ENCODE measurements at regions not wholly inside any gene's neighbourhood (a gene's known extent, or its start where the extent isn't known, plus 50 kb on each side); places are given as distances from the start of the nearest gene placed in this dataset.
"Not testable (repeated sequence)": the region's sequence is repeated elsewhere in the genome, so short reads cannot be mapped to it uniquely, and the experiment has no call there.

DNA sequence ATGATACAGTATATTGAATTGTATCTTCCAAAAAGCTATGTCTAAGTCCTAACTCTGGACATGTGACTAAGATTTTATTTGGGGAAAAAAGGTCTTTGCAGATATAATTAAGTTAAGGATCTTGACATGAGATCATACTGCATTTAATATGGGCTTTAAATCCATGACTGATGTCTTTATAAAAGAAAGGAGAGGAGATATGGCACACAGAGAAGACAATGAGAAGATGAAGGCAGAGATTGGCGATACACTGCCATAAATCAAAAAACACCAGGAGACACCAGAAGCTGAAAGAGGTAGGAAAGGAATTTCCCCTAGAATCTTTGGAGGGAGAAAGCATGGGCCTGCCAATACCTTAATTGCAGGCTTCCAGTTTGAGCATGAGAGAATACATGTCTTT, 1450.2 kb downstream of the HACE1 start:
- no peak for DNase-seq (ENCODE audit: low read depth in 2 of 3, low spot score in 1 of 3)

DNA sequence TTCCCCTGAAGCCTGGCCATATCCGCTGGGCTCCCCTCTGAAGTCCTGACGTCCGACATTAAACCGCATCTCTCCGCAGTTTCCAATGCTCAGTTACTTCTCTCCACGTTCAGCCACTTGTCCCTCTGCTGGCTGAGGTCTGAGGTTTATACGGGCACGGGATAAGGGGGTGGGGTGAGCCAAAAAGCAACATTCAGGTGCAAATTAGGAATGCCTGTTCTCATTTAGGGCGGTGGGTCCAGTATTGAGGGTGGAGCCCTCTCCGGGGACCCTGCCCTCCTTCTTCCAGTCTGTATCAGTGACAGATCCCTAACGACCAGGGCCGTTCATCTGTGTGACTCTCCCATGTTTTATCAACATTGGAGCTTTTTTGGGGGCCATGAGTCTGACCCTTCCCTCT, 1454.4 kb downstream of the HACE1 start:
- DNase-seq (ENCODE audit: low read depth in 2 of 3, low spot score in 1 of 3): no peak

DNA sequence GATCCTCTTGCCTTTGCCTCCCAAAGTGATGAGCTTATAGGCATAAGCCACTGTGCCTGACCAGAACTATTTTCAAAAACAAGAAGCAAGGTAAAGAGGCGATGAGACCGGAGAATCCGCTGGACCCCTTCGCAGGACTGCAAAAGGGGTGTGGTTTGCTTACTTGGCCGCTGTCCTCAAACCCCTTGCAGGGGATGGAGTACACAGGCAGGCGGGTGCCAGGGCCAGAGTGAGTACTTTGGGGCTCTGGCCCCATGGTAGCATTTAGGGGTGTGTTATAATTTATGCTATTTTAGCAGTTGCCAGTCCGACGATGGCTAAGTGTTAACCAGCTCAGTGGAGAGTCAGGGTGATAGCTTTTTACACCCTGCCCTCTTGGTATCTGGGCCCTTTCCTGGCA, 1454.9 kb downstream of the HACE1 start:
- no peak for DNase-seq (ENCODE audit: low read depth in 2 of 3, low spot score in 1 of 3)

DNA sequence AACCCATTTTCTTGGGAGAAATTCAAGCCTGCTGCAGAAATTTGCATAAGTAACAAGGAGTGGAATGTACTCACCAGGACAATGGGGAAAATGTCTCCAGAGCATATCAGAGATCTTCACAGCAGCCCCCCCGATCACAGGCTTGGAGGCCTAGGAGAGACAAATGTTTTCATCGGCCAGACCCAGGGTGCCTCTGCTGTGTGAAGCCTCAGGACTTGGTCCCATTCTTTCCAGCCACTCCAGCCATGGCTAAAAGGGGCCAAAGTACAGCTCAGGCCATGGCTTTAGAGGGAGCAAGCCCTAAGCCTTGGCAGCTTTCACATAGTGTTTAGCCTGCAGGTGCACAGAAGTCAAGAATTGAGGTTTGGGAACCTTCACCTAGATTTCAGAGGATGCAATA, 1463.0 kb downstream of the HACE1 start:
- no peak for DNase-seq (ENCODE audit: low read depth in 2 of 3, low spot score in 1 of 3)

DNA sequence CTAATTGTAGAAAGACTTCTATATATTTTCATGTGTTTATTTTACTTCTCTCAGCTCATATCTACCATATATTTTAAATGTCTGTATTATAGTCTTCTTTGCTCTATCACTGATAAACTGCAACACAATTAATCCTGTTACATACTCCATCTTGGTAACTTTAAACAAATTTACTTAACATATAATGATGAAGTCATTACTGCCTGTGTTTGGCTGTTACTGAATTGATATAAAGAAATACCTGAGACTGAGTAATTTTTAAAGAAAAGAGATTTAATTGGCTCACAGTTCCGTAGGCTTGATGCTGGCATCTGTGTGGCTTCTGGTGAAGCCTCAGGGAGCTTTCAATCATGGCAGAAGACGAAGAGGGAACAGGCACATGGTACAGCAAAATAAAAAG, 1480.4 kb downstream of the HACE1 start:
- no peak for DNase-seq (ENCODE audit: low read depth in 2 of 3, low spot score in 1 of 3)

DNA sequence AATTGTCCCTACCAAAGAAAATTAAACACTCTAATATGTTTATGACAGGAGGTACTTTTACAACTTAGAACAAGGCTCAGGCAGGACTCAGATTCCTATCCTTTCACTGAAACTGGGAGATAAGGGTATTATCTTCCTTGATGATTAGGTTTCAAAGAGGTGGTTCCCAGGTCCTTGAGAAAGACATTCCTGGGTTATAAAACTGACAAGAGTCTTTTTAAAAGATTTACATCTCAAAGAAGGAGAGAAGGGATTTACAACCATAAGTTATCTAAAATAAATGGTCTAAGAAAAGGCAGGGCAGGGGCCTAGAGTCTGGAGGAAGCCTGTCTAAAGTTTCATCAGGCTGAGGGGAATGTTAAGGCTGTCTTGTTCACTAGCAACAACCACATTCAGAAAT, 1492.5 kb downstream of the HACE1 start:
- no peak for DNase-seq (ENCODE audit: low read depth in 2 of 3, low spot score in 1 of 3)

DNA sequence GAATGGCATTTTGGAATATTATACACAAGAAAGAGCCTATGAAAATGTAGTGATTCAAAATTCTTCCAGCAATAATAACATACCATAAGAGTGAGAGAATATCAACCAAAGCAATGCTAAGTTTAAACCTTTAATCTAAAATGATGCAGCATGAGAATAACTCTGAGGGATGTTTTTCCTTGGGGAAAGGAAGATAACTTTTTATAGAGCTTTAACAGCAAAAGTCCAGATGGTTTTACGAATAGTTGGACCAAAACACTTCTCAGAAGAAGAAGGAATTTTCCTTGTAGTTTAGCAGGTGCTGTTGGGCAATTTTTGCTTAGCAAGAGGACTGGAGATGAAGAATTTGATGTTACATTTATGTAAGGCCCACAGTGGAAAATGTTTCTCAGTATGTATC, 1503.2 kb downstream of the HACE1 start:
- DNase-seq (ENCODE audit: low read depth in 2 of 3, low spot score in 1 of 3): no peak

DNA sequence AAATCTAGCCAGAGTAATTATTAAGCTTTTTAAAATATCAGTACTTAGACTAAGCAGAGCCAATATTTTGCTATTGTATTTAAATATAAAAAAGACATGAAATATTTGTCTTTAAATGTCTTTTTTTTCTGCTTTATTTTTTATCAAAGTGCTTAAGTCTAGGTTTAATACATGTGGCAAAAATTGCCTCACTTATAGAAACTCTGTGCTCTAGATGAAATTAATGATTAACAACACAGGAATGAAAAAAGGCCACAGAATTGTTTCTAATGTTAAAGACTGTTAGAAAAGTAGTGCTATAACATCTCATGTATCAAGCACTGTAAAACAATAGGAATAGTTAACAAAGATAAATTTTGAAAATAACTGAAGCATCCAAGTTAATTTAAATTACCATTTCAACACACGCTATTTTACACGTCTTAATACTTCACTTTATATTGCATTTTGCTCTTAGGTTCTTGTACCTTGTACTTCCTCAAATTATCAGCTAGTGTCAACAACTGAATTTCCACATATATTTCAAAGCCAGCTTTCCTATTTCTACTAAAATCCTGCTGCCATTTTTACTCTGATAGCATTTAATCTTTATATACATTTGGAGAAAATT, 1515.1 kb downstream of the HACE1 start:
- no peak for DNase-seq (ENCODE audit: low read depth in 2 of 3, low spot score in 1 of 3)

DNA sequence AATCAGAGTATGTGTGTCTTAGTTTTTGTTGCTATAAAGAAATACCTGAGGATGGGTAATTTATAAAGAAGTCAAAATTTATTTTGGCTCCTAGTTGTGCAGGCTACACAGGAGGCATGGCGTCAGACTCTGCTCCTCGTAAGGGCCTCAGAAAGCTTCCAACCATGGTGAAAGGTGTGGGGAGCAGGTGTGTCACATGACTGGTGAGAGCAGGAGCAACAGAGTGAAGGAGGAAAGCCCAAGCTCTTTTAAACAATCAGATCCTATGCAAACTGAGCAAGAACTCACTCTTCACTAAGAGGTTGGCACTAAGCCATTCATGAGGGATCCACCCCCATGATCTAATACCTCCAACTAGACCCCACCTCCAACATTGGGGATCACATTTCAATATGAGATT, 1524.3 kb downstream of the HACE1 start:
- no peak for DNase-seq (ENCODE audit: low read depth in 2 of 3, low spot score in 1 of 3)

DNA sequence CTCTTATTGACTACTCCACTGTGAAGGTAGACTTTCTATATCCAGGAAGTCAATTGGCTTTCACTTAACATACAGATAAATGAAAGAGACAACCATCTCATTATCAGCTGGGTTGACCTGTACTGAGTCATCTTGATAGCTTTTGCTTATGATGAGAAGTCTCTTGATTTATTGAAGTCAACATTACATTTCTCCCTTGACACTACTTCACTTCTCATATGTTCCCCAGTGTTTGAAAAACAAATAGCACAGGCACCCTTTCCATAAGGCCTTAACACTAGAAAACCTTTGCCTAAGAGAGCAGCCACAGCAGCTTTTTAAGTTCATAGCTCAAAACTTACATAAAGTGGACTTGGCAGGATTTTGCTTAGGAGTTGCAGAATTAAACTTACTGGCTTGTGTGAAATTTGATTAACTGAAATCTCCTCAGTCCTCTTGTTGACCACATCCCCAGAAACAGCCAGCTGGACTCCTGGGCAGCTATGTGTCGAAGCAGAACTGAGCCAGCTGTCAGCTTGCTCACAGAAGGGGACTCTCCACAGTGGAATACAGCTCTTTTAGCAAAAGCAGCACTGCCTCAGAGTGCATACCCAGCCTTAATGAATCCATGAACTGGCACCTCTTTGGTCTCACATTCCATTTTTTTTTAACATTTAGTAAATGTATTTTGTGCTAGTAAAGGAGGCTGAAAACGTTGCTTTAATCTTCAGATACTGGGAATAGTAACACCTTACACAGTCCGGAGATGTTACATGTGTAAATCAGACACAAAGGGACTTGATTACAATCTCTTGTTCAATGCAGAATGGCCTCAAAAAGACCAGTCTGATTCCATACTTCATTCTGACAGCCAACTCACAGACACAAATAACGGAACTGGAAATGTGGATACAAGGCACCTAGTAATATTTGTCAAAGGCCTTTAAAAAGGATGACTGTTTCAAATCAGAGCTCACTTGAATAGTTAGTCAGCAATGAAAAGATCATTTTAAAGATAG, 1532.7 kb downstream of the HACE1 start:
- DNase-seq (ENCODE audit: low read depth in 2 of 3, low spot score in 1 of 3): no peak

DNA sequence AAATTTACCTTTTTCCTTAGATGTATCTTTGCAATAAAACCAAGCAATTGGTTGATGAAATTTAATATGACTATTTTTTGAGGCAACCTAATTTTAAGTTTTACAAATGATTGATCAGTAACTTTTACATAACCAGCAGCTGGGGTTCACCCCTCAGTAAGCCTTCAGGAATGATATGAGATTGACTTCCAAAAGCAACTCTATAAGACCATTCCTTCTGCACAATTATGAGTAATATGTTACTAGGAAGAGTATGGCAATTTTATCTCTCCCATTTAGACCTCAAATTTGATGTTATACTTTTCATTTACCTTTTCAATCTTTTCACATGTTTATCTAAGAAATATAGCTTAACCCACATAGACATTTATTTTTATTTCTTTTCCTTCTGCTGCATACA, 1546.3 kb downstream of the HACE1 start:
- DNase-seq (ENCODE audit: low read depth in 2 of 3, low spot score in 1 of 3): no peak

DNA sequence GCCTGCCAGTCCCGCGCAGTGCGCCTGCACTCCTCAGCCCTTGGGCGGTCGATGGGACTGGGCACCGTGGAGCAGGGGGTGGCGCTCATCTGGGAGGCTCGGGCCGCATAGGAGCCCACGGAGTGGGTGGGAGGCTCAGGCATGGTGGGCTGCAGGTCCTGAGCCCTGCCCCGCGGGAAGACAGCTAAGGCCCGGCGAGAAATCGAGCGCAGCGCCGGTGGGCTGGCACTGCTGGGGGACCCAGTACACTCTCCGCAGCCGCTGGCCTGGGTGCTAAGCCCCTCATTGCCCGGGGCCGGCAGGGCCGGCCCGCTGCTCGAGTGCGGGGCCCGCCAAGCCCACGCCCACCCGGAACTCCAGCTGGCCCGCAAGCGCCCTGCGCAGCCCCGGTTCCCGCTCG, 1565.3 kb downstream of the HACE1 start:
- DNase-seq (ENCODE audit: low read depth in 2 of 3, low spot score in 1 of 3): not testable (repeated sequence)

DNA sequence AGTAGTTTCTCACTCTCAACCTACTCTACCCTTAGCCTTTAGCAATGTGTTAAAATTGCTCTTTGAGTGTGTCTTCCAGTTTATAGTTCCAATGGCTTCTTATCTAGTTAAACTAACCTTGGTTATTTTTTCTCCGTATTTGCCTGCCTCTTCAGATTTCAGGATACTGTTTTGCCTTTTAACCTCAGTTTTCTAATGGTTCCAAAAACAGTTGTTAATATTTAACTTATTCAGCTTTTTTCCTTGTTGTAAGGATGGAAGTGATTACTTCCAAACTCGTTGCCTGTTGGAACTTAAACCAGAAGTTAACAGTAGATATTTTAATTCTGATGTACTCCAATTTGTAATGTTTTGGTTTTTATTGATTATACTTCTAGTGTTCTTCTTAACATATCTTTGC, 1574.9 kb downstream of the HACE1 start:
- no peak for DNase-seq (ENCODE audit: low read depth in 2 of 3, low spot score in 1 of 3)

DNA sequence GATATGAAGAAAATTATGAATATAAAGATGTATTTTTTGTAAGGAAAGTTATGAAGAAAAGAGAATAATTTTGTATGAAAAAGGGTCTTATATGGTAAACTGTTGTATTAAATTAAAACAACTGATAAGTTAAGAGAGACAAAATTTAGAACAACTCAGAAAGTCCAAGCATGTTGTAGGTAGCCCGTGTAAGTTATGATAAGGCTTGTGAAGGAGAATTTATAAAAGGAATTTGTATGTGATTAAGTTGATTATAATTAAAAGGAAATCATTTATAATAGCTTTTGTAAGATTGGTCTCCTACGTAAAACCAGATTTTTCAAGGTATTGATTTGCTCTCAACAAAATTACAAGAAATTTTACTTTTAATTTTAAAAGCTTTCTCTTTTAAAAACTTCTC, 1579.3 kb downstream of the HACE1 start:
- no peak for DNase-seq (ENCODE audit: low read depth in 2 of 3, low spot score in 1 of 3)

DNA sequence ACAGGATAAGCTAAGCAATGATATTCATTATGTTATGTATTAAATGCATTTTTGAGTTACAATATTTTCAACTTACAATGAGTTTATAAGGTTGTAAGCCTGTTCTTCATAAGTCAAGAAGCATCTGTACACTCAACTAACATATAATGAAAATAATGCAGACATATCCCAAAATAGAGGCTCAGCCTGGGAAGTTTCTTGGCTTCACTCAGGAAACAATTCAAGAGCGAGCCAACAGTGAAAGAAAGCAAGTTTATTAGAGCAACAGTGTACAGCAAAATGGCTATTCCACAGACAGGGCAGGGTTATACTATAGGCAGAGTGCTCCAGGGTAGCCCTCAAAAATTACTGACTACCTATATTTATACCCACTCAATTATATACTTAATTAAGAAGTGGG, 1581.8 kb downstream of the HACE1 start:
- no peak for DNase-seq (ENCODE audit: low read depth in 2 of 3, low spot score in 1 of 3)

DNA sequence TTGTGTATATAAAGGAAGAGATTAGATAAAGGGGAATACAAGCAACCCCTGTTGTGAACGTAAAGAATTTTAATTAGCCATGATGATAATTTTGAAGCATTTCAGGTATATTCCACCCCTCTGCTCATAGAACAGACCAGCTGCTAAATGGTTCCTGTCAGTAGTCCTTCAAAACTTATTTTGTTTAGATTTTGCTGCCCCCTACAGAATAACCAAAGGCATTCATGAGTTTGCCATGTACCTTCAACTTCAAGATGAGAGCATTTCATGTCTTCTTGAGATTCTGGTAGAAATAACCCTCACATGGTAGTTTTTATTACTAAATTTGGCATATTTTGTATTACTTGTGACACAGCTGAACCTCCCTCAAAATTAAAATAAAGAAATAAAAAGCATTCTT, 1586.7 kb downstream of the HACE1 start:
- no peak for DNase-seq (ENCODE audit: low read depth in 2 of 3, low spot score in 1 of 3)

DNA sequence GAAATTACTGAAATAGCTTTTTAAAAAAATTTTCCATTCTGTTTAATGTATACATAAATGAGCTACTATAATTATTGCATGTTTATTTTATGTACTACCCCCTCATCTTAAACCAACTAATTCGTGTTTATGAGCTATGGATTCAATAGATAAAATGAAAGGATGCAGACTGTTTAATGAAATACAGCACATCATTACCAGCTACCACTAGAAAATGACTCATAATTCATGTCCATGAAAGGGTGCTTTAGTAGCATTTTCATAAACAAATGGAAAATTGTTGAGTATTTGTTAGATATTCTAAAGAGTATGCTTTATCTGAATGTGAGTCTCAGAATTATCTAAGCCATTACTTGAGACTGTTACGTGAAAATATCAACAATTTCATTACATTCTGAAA, 1590.1 kb downstream of the HACE1 start:
- no peak for DNase-seq (ENCODE audit: low read depth in 2 of 3, low spot score in 1 of 3)

DNA sequence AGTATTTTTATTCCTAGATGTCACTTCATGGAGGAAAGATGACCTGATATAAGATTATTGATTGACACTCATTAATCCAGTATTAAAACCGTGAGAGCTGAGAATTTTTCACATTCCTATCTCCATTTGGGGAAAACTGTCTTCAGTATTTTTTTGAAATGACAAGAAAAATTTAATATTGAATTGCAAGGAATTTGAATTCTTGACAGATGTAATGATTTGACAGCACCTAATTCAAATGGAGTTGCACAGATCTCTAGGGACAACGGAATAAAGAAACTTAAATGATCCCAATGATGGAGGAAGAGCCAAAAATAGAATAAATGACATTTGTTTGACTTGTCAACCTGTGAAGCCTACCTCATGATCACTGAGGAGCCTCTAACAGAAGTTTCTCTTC, 1591.4 kb downstream of the HACE1 start:
- no peak for DNase-seq (ENCODE audit: low read depth in 2 of 3, low spot score in 1 of 3)

DNA sequence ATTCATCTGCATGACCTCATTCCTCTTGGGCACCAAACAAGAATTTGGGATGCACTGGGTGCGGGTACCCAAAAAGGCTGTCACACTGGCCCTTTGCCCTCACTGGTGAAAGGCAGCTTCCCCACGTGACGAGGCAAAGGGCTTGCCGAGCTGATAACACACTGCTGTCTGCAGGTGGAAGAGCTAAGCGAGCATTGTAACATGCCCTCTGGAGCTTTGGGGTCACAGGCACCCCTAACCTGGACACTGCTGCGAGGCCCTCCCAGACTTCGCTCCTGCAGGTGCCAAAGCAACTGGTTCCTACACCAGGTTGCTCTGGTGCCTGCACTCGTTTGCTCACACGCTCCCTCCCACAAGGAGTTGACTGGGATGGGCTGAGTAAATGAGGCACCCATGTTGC, 1595.7 kb downstream of the HACE1 start:
- no peak for DNase-seq (ENCODE audit: low read depth in 2 of 3, low spot score in 1 of 3)

DNA sequence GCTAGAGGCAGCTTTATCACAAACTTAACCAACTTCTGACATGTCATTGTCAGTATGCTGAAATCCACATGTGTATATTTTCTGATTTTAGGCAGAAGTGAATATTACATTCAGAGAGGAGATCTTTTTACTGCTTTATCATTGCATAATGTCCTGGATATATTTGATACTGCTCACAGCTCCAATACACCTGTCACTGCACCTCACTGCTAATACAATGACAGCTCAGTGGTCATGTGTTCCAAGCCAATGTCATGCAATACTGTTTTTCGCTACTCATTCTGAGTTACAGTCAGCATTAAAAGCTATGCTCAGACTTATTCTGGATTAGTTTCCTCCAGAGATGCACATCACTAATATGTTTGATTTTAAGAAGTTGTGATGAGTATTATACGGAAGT, 1604.6 kb downstream of the HACE1 start:
- DNase-seq (ENCODE audit: low read depth in 2 of 3, low spot score in 1 of 3): no peak

DNA sequence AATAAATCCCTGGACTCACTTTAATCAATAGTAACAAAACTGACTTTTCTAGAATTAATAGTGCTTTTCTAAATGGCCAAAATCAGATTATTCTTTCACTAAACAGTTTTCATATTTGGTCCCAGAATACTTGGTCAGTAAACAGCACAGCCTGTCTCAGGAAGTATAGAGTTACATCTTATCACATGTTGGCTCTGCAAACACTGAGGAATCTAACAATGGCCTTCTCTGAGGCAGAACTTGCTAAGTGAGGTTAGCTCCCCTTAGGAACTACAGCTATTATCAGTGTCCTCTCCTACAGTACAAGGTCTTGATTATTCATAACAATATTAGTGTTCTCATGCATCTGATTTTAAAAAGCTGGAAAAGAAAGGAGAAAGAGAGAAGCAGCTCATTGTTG, 1622.8 kb downstream of the HACE1 start:
- DNase-seq (ENCODE audit: low read depth in 2 of 3, low spot score in 1 of 3): no peak

DNA sequence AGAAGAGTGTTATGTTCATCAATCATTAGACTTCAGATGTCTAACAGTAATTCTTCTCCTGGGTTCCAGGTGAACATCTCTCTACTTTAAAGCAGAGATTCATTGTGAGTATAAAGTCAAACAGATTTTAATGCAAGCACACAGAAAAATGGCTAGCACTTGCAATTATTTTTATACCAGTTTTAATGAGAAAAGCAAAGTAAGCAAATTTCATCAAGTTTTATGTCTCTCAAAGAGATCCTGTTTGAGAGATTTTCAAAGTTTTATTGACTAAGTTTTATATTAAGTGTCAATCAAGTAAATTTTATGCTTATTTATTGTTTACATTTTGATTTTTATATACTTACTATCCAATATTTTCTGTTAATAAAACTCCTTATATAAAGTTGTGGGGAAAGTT, 1628.5 kb downstream of the HACE1 start:
- DNase-seq (ENCODE audit: low read depth in 2 of 3, low spot score in 1 of 3): no peak

DNA sequence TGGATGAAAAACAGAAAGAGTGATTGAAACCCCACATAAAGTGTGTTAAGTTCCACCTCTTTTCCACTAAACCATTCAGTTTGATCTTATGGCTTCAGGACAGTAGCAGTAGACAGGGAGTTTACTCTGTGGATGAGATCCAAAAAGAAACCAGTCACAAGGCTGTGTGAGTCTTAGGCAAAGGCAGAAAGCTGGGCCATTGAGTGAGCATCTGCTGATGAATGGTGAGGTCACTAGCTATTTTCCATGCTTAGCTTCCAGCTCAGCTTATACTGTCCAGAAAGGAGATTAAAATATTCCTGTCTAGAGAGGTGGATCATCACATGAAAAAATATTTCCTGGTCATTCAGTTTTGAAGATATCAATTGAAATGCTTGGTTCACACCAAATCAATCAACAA, 1643.9 kb downstream of the HACE1 start:
- no peak for DNase-seq (ENCODE audit: low read depth in 2 of 3, low spot score in 1 of 3)

Measured in stimulated activated CD4-positive, alpha-beta T cell treated with anti-CD3 and anti-CD28 coated beads, Interleukin-12 subunit alpha, Interleukin-12 subunit beta, amount 100 ng/mL, for 48 hours (primary cell).